BLaER1 (cell line): ENCODE measurements at regions not wholly inside any gene's neighbourhood (a gene's known extent, or its start where the extent isn't known, plus 50 kb on each side); places are given as distances from the start of the nearest gene placed in this dataset.
A peak's percentile ranks its signal among the peaks of the same experiment; 100 is the strongest.

ENCODE experiments used
- H3K27ac ChIP-seq: shearing (Covaris generic); formaldehyde crosslinking; 2 replicates; pipeline ENCODE4 v1.8.1; 2022
- H3K27me3 ChIP-seq: shearing (Covaris generic); formaldehyde crosslinking; 2 replicates; pipeline ENCODE4 v1.8.1; 2022
- H3K36me3 ChIP-seq: shearing (Covaris generic); formaldehyde crosslinking; 2 replicates; pipeline ENCODE4 v1.8.1; 2022
- H3K4me1 ChIP-seq: shearing (Covaris generic); formaldehyde crosslinking; 2 replicates; pipeline ENCODE4 v1.8.1; 2022
- H3K4me2 ChIP-seq: shearing (Covaris generic); formaldehyde crosslinking; 2 replicates; pipeline ENCODE4 v1.8.1; 2022
- H3K4me3 ChIP-seq: shearing (Covaris generic); formaldehyde crosslinking; 2 replicates; pipeline ENCODE4 v1.8.1; 2022
- H3K9ac ChIP-seq: shearing (Covaris generic); formaldehyde crosslinking; 2 replicates; pipeline ENCODE4 v1.8.1; 2022
- H3K9me3 ChIP-seq: shearing (Covaris generic); formaldehyde crosslinking; 2 replicates; pipeline ENCODE4 v1.8.1; 2022
- H4K20me1 ChIP-seq: shearing (Covaris generic); formaldehyde crosslinking; 2 replicates; pipeline ENCODE4 v1.8.1; 2022
- Cebpa-rat ChIP-seq: shearing (Covaris generic); IDR thresholded peaks from 2 replicates; pipeline ENCODE4 v1.8.1; 2022

DNA sequence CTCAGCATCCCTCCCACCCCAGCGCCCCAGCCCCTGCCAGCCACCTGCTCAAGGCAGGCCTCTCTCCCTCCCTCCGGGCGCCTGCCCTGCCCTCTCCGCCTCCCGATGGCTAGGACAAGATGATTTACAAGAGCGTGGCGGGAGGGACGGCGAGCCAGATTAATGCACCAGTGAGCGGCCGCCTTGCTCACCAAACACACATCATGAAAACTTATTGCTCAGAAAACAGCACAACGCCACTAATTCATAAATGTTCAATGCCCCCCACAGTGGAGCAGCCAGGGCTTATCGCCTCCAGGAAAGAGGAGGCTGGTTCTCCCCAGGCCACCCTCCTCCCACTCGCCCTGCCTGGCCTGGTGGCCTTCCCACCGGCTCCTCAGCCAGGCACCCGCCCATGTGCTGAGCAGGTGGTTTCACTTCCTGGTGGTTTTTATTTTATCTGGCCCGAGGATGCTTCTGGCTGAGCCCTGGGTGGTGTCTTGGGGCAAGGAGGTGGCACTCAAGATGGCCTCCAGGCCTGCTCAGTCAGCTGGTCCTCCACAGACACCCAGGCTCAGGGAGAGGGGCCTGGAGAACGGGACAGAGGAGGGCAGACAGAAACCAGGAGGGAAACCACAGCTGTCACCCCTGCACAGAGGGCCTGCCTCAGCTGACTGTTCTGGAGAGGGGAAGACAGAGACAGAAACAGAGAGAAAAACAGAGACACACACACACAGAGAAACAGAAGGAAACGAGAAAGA is 284.9 kb downstream of the UACA start:
- Histone ChIP-seq H3K27ac (no peak overlapping the region), H3K4me2 (peak overlapping the region; percentile 49), H3K9ac (no peak overlapping the region), H3K4me3 (no peak overlapping the region), H3K9me3 (no peaks in the 10 kb centered on the region), H3K27me3 (peaks cover 60% of the 10 kb centered on the region), H3K4me1 (peaks cover 38% of the 10 kb centered on the region), H3K36me3 (no peaks in the 10 kb centered on the region), H4K20me1 (peaks cover 7% of the 10 kb centered on the region; the same call in 1 of the 2 replicates)
- no peak for TF ChIP-seq Cebpa-rat

DNA sequence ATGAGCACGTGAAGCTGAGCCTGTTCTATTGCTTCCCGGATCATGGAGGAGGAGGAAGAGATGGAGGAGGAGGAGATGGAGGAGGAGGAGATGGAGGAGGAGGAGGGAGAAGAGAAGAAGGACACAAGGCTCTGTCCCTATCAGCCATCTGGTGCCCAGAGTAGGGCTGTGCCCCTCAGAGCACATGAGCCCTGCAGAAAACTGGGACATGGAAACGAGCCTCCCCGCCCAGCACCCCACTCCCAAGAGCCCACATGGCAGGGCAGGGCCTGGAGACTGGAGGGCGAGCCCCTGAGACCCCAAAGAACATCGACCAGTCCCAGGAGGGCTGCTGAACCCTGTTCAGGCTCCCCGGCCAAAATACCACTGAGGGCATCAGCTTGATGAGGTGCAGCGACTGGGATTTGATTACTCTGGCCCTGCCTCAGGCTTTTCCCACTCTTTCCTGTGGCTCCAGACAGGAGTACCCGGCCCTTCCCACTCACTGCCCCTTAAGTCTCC is 285.6 kb downstream of the UACA start:
- Histone ChIP-seq H3K4me2 (no peak overlapping the region), H3K27ac (no peak overlapping the region), H3K4me1 (peaks cover 38% of the 10 kb centered on the region), H3K9me3 (no peaks in the 10 kb centered on the region), H3K36me3 (no peaks in the 10 kb centered on the region), H3K4me3 (no peak overlapping the region), H3K27me3 (peaks cover 57% of the 10 kb centered on the region), H3K9ac (no peak overlapping the region), H4K20me1 (peaks cover under 1% of the 10 kb centered on the region; the same call in 1 of the 2 replicates)
- TF ChIP-seq Cebpa-rat = no peak

DNA sequence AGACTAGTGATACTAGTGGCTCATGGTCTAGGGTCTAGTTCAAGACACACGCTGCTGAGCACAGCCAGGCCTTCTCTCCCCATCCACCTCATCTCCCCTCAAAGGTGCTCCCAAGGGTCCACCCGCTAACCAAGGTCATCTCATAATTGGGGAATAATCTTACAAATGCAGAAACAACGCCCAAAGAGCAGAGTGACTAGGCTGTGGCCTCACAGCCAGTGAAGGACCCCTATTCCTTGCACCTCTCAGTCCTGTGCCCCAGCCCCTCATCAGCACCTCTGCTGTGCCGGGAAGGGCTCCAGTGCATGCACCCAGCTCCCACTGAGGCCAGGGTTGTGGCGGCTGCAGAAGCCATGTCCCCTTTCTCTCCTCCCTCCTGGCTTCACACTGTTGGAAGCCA is 286.9 kb downstream of the UACA start:
- Histone ChIP-seq H3K4me1 (peaks cover 38% of the 10 kb centered on the region), H3K27me3 (peaks cover 54% of the 10 kb centered on the region), H3K9ac (no peak overlapping the region), H4K20me1 (no peaks in the 10 kb centered on the region; the same call in 1 of the 2 replicates), H3K9me3 (no peaks in the 10 kb centered on the region), H3K36me3 (no peaks in the 10 kb centered on the region), H3K4me3 (no peak overlapping the region), H3K27ac (no peak overlapping the region), H3K4me2 (no peak overlapping the region)
- TF ChIP-seq Cebpa-rat = no peak

DNA sequence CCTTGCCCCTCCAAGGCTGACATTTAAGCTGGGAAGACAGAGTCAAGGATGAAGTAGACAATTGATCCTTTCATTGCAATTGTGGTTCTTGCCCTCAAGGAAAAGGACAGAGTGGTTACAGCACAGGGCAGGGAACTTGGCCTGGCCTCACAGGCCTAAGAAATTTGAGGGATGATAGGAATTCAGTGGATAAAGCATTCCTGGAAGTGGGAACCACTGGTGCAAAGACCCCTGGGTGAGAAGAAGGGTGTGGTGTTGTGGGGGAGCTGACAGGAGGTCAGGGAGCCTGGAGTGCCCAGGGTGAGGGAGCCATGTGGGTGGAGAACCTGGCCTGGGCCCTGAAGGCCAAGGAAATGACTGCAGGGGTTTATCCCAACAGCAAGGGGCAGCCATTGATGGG is 287.4 kb downstream of the UACA start:
- no peaks in the 10 kb centered on the region for H3K9me3 ChIP-seq
- no peaks in the 10 kb centered on the region for H3K36me3 ChIP-seq
- no peak for TF ChIP-seq Cebpa-rat
- H3K9ac ChIP-seq = no peak overlapping the region
- H3K4me1 ChIP-seq = peaks cover 38% of the 10 kb centered on the region
- H3K4me2 ChIP-seq = no peak overlapping the region
- H3K4me3 ChIP-seq = no peak overlapping the region
- H3K27me3 ChIP-seq = peaks cover 54% of the 10 kb centered on the region
- no peak overlapping the region for H3K27ac ChIP-seq
- no peaks in the 10 kb centered on the region; the same call in 1 of the 2 replicates for H4K20me1 ChIP-seq

DNA sequence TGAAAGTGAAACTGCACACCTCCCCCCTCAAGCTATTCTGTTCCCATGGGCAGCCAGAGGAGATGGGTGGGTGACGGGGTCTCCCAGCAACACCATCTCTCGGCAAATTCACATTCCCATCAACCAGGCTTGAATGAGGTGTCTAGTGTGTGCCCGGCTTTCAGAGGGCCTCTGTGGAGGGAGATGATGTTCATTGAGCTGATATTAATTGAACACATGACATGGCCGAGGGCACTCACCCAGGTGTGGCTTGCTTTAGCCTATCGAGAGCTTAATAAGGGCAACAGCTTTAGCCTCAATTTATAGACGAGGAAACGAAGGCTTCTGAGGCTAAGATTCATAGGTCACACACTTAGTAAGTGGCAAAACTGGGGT is 288.0 kb downstream of the UACA start:
- no peaks in the 10 kb centered on the region for H3K9me3 ChIP-seq
- peak overlapping the region; percentile 71 for H3K4me2 ChIP-seq
- no peaks in the 10 kb centered on the region; the same call in 1 of the 2 replicates for H4K20me1 ChIP-seq
- no peaks in the 10 kb centered on the region for H3K36me3 ChIP-seq
- peaks cover 54% of the 10 kb centered on the region for H3K27me3 ChIP-seq
- no peak overlapping the region for H3K9ac ChIP-seq
- H3K4me1 ChIP-seq = peaks cover 33% of the 10 kb centered on the region
- no peak for TF ChIP-seq Cebpa-rat
- no peak overlapping the region for H3K27ac ChIP-seq
- H3K4me3 ChIP-seq = no peak overlapping the region

DNA sequence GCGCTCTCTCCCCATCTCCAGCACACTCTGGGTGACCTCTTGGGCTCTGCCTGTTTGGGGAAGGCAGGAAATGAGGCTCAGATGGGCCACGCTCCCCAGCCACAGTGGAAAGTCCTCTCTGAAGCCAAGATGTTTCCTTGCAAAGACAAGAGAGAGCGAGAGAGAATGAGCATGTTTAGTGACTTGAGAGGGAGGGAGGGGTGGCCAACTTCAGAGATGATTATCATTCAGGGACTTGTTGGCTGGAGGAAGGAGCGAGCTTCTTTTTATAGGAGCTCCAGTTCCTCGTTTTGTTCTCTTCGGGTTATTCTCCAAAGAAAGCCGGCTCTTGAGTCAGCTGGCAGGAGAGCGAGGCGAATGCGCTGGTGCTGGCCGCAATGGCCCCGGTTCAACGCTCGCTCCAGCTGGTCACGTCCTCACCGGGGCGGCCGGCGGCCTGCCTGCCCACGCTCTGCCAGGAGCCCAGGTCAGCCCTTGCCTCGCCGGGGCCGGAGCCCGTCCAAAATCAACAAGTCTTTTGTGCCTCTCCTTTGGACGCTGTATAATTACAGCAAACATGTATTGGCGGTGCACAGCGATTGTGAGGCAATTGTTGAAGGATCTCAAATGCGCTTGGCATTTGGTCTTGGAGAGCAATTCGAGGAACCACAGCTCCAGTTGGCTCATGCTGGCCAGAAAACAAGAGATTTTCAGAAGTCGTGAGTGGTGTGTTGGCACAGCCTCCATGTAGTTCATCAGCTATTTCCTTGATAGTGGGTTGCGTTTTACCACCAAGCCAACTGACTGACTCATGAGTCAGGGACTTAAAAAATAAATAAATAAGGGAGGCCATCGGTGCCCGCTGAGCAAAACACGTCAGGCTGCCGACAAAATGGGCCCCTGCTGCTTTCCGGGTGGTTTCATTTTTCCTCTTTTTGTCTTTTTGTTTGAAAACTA is 288.6 kb downstream of the UACA start:
- Histone ChIP-seq H3K27me3 (peaks cover 54% of the 10 kb centered on the region), H3K36me3 (no peaks in the 10 kb centered on the region), H3K9me3 (no peaks in the 10 kb centered on the region), H3K4me1 (peaks cover 27% of the 10 kb centered on the region), H3K27ac (no peak overlapping the region), H3K4me3 (no peak overlapping the region), H4K20me1 (peaks cover 5% of the 10 kb centered on the region; the same call in 1 of the 2 replicates), H3K9ac (no peak overlapping the region), H3K4me2 (peak overlapping the region; percentile 71)
- TF ChIP-seq Cebpa-rat = no peak

DNA sequence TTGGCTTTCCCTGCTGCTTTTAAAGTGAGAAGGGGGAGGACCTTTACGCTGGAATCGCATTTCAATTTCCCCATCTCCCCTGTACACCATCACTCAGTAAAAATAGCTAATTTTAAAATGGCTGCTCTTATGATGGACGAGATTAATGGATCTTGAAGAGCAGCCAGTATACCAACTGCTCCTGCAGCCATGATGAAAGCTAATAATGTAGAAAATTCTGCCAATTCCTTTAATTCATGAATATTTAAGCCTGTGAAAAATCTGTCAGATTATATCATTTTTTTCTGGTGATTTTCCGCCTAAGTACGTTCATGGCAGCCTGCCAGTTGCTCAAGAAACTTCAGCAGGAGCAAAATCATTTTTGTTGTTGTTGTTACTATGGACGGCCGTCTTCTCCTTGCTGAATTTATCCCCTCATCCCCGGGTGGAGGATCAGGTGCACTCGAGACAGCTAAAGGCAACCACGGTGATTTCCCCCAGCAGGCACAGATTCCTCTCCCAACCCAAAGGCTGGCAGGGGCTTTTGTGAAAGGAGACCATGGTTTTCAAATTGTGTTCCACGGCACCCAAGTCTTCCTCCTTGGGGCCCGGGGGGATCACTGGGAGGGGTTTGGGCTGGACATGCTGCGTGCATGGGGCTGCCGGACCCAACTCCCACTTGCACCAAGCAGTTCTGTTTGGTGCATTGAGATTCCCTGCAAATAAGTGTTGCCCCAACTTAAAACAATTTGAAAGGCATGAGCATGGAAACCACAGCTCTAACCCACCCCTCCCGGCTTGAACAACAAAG is 289.6 kb downstream of the UACA start:
- H3K36me3 ChIP-seq = no peaks in the 10 kb centered on the region
- TF ChIP-seq Cebpa-rat = no peak
- H3K27ac ChIP-seq = no peak overlapping the region
- peak overlapping the region; percentile 71; the same call in 1 of the 2 replicates for H3K4me2 ChIP-seq
- H4K20me1 ChIP-seq = peaks cover 15% of the 10 kb centered on the region; the same call in 1 of the 2 replicates
- peaks cover 24% of the 10 kb centered on the region for H3K4me1 ChIP-seq
- H3K4me3 ChIP-seq = no peak overlapping the region
- no peak overlapping the region for H3K9ac ChIP-seq
- H3K9me3 ChIP-seq = no peaks in the 10 kb centered on the region
- peaks cover 51% of the 10 kb centered on the region for H3K27me3 ChIP-seq

DNA sequence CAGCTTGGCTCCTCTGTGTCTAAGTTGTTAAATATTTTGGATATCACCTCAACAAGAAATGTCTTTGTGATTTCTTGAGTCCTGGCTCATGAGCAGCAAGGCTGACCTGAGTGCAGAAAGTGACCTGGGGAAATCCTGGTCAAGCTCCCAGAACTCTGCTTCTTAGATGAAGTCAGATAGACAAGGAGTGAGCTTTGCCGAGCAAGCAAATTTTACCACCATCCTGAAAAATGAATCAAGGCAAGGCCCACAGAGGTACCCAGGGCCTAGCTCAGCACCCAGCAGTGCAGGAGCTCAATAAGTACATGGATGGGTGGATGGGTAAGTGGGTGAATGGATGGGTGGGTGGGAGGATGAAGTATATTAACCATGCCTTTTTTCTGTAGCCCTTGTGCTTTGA is 291.8 kb downstream of the UACA start:
- TF ChIP-seq Cebpa-rat = no peak
- Histone ChIP-seq H3K4me1 (peaks cover 20% of the 10 kb centered on the region), H3K9ac (no peak overlapping the region), H4K20me1 (peaks cover 25% of the 10 kb centered on the region; the same call in 1 of the 2 replicates), H3K27ac (no peak overlapping the region), H3K4me2 (no peak overlapping the region), H3K9me3 (no peaks in the 10 kb centered on the region), H3K27me3 (peaks cover 34% of the 10 kb centered on the region), H3K36me3 (no peaks in the 10 kb centered on the region), H3K4me3 (no peak overlapping the region)

DNA sequence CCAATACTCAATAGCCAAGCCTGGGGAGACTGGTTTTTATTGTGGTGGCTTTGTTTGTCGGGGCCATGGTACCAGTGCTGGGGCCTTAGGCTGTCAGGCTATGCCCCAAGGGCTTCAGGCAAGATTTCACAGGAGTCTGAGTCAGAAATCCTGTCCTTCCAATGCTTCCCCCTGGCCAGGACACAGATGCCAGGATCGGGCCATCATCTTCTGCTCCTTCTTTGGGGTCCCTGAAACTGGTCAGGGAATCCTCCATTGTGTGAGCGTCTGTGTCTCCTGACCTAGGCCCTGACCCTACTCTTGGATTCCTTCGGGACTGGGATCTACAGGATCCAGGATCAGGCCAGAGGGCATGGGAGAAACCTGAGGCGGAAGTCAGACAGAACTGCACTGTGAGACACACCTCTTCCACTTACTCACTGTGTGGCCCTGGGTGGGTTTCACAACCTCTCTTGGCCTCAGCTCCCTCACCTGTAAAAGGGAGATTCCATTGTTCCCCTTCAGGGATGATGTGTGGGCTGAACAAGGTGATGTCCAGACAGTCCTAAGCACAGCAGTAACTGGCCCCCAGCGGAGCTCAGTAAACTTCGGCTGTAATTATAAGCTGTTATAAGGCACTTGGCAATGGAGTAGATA is 292.7 kb downstream of the UACA start:
- no peak for TF ChIP-seq Cebpa-rat
- Histone ChIP-seq H3K9me3 (no peaks in the 10 kb centered on the region), H3K36me3 (no peaks in the 10 kb centered on the region), H3K27ac (no peak overlapping the region), H3K4me3 (no peak overlapping the region), H4K20me1 (peaks cover 32% of the 10 kb centered on the region; the same call in 1 of the 2 replicates), H3K4me2 (no peak overlapping the region), H3K27me3 (peaks cover 26% of the 10 kb centered on the region), H3K4me1 (peaks cover 25% of the 10 kb centered on the region), H3K9ac (no peak overlapping the region)
